ENCODE measurements at regions not wholly inside any gene's neighbourhood (a gene's known extent, or its start where the extent isn't known, plus 50 kb on each side); places are given as distances from the start of the nearest gene placed in this dataset.
"Not testable (repeated sequence)": the region's sequence is repeated elsewhere in the genome, so short reads cannot be mapped to it uniquely, and the experiment has no call there.

DNA sequence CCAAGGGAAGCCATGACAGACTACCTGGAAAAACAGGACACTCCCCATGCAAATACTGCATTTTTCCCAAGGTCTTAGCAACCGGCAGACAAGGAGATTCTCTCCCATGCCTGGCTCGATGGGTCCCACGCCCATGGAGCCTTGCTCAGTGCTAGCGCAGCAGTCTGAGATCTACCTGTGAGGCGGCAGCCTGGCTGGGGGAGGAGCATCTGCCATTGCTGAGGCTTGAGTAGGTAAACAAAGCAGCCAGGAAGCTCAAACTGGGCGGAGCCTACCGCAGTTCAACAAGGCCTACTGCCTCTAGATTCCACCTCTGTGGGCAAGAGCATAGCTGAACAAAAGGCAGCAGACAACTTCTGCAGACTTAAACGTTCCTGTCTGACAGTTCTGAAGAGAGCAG is 1417.2 kb downstream of the FSTL5 start:
- not testable (repeated sequence) for DNase-seq

DNA sequence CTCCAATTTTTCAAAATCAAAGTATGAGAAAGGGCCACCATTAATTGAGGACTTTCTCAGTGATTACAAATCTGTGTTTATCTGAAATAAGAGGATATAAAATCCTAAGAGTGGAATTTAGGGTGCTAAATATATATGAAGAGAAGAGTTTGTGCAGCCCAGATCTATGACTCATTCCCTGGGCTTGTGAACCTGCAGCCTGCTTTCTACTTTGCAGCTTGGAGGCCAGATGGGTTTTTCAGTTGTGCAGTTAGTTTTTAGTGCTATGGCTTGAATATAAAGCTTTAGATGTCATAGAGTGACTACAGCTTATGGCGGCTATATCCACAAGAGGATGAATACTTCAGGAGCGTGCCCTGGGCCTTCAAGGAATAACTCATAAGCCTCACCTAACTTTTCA is 1391.1 kb downstream of the FSTL5 start:
- DNase-seq: no peak

DNA sequence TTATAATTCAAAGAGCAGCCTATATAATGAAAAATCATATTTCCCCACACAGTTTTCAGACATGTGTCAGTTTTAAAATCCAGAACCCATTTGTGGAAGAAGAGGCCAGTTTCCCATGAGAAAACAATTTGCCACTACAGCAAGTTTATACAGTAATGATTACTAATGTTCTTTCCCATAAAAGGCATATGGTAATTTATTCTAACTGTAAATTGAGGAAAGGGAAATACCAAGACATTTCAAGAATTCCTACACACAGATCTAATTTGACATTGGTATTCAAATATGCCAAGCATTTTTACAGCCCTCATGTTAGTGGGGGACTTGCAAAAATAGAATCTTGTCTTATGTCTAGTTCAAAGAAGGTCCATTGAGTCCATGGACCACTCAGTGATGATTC is 1368.6 kb downstream of the FSTL5 start:
- no peak for DNase-seq

- no peak for DNase-seq
These were observed 1355.6 kb downstream of the FSTL5 start for GRCh38 chr4:160808174-160808573.

DNA sequence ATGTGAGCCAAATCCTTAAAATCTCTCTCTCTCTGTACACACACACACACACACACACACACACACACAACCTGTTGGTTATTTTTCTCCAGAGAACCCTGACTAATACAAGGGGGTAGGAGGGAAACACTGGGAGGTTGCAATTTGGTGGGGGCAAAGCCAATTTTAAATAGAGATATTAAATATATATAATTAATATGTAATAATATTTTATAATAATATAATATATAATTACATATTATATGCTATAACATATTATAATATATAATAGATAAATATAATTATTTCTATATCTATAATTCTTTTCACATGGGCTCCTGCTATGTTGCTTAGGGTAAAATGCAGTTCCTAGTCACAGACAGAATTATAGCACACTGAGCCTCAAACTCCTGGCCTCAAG is 1354.2 kb downstream of the FSTL5 start:
- DNase-seq: no peak

DNA sequence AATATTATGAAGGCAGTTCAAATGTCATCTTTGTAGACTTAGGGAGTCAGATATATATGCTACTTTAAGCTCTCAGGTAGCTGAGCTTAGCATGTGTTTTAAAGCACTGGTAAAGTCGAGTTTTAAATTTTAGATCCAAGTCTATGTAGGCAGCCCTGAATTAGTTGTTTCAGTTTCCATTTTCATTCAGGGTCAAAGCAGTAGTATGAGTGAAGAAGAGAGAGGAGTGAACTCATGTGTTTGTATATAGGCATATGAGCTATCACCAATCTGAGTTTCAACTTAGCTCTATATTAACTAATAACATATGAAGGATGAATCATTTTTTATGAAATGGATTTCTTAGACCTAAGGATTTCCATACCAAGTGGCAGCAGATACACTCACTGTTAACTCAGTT is 1353.4 kb downstream of the FSTL5 start:
- no peak for DNase-seq

- DNase-seq: no peak
These were observed 1352.9 kb downstream of the FSTL5 start for GRCh38 chr4:160810941-160811340.

DNA sequence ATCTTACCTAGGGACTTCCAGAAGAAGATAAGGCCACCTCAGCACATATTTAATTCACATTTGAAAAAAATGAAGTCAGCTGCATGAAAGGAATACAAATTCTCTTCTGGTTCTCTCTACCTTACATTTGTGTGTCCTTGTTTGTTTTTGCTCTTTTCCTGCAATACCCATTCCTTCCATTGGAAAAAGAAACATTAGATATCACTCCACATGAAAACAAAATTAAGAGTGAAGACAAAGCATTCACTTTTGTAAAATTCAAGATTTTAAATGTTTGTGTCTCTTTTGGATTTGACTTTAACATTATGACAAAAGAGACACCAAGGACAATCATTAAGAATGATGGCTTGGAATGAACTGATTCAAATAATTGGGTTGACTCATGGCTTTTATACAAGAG is 1351.8 kb downstream of the FSTL5 start:
- DNase-seq: no peak

GRCh38 chr4:160814726-160815125 is 1349.1 kb downstream of the FSTL5 start:
- DNase-seq: no peak

GRCh38 chr4:160818571-160818970 is 1345.2 kb downstream of the FSTL5 start:
- no peak for DNase-seq

DNA sequence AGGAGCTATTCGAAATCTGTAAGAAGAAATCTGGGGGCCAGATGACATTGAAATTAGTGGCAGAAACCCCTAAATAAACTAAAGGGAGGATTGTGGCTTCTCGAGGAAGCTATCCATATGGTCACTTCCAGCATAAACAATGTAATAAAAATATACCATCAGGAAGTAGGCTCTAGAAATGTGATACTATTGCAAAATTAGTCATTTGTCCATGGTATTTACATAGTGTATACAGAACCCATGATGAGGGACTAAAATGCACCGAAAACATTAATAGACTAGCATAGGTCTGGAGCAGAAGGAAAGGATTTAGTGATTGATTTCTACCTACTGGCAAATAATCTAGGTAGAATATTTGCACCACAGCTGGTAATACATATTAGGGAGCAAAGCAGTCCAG is 1344.0 kb downstream of the FSTL5 start:
- DNase-seq: no peak

- DNase-seq: no peak
These were observed 1339.3 kb downstream of the FSTL5 start for GRCh38 chr4:160824481-160824880.

GRCh38 chr4:160825644-160826338 is 1338.0 kb downstream of the FSTL5 start:
- DNase-seq: no peak

GRCh38 chr4:160826339-160826679 is 1337.5 kb downstream of the FSTL5 start:
- DNase-seq: no peak

DNA sequence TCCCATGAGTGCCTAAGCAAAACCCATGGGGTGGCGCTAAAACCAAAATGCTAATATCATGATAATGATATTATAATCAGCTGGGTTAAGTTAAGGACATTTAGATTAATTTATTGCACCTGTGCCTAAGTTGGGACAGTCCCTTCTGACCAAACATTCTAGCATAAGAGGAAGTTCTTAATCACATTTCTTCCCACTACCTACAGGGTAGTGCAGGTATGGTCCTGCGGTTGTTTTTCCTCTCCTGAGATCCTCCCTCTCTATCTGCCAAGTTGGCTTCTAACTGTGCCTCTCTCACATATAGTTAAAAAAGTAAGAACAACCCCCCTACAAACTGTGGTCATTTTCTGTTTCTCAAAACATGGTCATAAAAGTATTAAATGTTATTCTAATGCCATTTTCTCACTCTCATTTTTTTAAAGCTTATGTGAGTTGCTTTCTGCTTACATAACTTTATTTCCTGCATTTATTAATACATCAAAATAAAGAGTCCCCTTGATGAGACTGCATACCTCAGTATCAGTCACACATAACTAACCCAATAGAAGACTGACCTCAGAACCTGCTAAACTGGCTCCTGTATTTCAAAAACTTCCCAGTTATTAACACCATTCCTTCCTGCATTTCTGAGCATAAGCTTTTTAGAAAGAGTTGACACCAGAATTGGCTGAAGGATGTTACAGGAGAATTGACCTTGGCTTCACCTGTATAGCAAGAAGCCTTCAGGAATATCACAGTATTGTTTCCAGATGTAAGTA is 1332.5 kb downstream of the FSTL5 start:
- no peak for DNase-seq

GRCh38 chr4:160835789-160836188 is 1328.0 kb downstream of the FSTL5 start:
- DNase-seq: no peak

GRCh38 chr4:160836431-160836830 is 1327.4 kb downstream of the FSTL5 start:
- DNase-seq: no peak

GRCh38 chr4:160846121-160846520 is 1317.7 kb downstream of the FSTL5 start:
- DNase-seq: no peak

GRCh38 chr4:160847228-160847627 is 1316.6 kb downstream of the FSTL5 start:
- DNase-seq: no peak

DNA sequence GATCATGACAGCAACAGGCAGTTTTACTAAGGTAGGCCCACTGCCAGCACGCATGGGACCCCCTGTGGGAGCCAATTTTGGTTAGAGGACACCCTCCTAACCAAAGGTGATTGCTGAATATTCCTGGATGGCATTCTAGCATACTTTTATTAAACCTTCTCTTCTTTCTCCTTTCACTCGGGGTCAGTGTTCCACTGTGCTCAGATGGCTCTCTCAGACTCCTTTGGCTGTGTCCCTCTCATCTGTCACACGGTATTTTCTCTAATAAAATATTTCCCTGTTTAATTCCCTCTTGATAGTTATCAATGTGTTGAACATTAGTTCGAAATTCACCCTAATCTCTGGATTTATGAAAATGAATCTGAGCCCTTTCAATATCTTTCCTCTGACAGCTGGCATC is 1315.3 kb downstream of the FSTL5 start:
- DNase-seq: no peak

- DNase-seq: no peak
These were observed 1314.7 kb downstream of the FSTL5 start for GRCh38 chr4:160848901-160849760.

- no peak for DNase-seq
These were observed 1299.5 kb downstream of the FSTL5 start for GRCh38 chr4:160864253-160864652.

DNA sequence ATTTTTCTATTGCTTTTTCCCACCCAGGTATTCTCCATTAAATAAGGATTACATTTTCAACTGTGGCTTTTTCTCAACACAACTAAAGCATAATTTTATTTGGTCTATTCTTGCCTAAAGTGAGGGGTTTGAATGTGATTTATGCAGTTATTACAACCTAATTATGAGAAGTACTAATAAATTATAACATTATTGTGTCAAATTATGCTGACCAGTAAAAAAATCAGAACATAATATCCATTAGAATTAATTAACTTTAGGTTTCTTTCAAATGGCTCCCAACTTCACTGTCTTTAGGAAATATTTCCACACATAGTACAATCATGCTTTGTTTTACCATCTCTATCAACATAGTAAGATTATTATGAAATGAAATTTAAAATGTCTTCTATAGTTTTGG is 1293.9 kb downstream of the FSTL5 start:
- DNase-seq: no peak

GRCh38 chr4:160872491-160872890 is 1291.3 kb downstream of the FSTL5 start:
- DNase-seq: no peak
